Naive thymus-derived CD4-positive, alpha-beta T cell (primary cell): ENCODE measurements at regions not wholly inside any gene's neighbourhood (a gene's known extent, or its start where the extent isn't known, plus 50 kb on each side); places are given as distances from the start of the nearest gene placed in this dataset.

Experiments
- ATAC-seq: fragments of 150-1000 bp; cut with Tn5 transposase; 2 replicates; pipeline ENCODE4 v1.10.0; 2021; ENCODE audit warnings: mild to moderate bottlenecking, moderate library complexity
- CTCF ChIA-PET: fragments of 350-600 bp; sonication (Branson Sonifier 250); formaldehyde crosslinking; loops from one replicate; lab custom pipeline; 2021; ENCODE audit warnings: antibody characterized with exemption; lab: Charles Lee
- POLR2A ChIA-PET: fragments of 350-600 bp; sonication (Branson Sonifier 250); formaldehyde crosslinking; loops from one replicate; lab custom pipeline; 2021; ENCODE audit warnings: antibody characterized with exemption, inconsistent platforms; lab: Charles Lee
- DNase-seq, 9 donors: peaks; one replicate each; pipeline versions ENCODE4 v3.0.0 to v3.0.0-alpha.2; 2020 to 2022; ENCODE audit warnings: mixed read lengths in 1 of 9
- H3K27ac ChIP-seq: one replicate; pipeline ENCODE4 v1.7.0; 2013; ENCODE audit warnings: mild to moderate bottlenecking, low read depth, low read length, moderate library complexity
- H3K27me3 ChIP-seq, 2 donors: one replicate each; pipeline ENCODE4 v1.7.0; 2013; ENCODE audit warnings: low read length in 2 of 2, mild to moderate bottlenecking in 2 of 2, moderate library complexity in 2 of 2; ENCODE audit not compliant: control insufficient read depth in 2 of 2, insufficient read depth in 2 of 2
- H3K36me3 ChIP-seq, 3 experiments: 1 replicate in 2 of 3; 2 replicates in 1 of 3; pipeline ENCODE4 v1.7.0; 2013; ENCODE audit warnings: low read length in 3 of 3, mild to moderate bottlenecking in 3 of 3, moderate library complexity in 1 of 3; ENCODE audit not compliant: insufficient read depth in 3 of 3, control insufficient read depth in 2 of 3
- H3K4me1 ChIP-seq, 2 donors: one replicate each; pipeline ENCODE4 v1.7.0; 2013; ENCODE audit warnings: low read length in 2 of 2, mild to moderate bottlenecking in 2 of 2, moderate library complexity in 1 of 2; ENCODE audit not compliant: control insufficient read depth in 2 of 2, insufficient read depth in 2 of 2
- H3K4me3 ChIP-seq: 2 replicates; pipeline ENCODE4 v1.7.0; 2013; ENCODE audit warnings: mild to moderate bottlenecking, low read length
- H3K9me3 ChIP-seq, 3 experiments: 1 replicate in 2 of 3; 2 replicates in 1 of 3; pipeline ENCODE4 v1.7.0; 2013; ENCODE audit warnings: low read length in 3 of 3; ENCODE audit not compliant: control insufficient read depth in 2 of 3
- H3K27ac Mint-ChIP-seq, 9 donors: one replicate each; pipeline ENCODE4 v1.8.0; 2020 to 2022; ENCODE audit warnings: mixed read lengths in 9 of 9, mild to moderate bottlenecking in 8 of 9, moderate library complexity in 5 of 9, inconsistent platforms in 2 of 9
- H3K27me3 Mint-ChIP-seq, 5 donors: one replicate each; pipeline ENCODE4 v1.8.0; 2021 to 2022; ENCODE audit warnings: mixed read lengths in 5 of 5, mild to moderate bottlenecking in 1 of 5
- H3K36me3 Mint-ChIP-seq, 5 donors: one replicate each; pipeline ENCODE4 v1.8.0; 2020 to 2022; ENCODE audit warnings: mixed read lengths in 5 of 5, mild to moderate bottlenecking in 3 of 5, inconsistent platforms in 1 of 5
- H3K4me1 Mint-ChIP-seq, 7 donors: one replicate each; pipeline ENCODE4 v1.8.0; 2020 to 2022; ENCODE audit warnings: mixed read lengths in 7 of 7, mild to moderate bottlenecking in 3 of 7, inconsistent platforms in 1 of 7
- H3K4me3 Mint-ChIP-seq, 10 donors: one replicate each; pipeline ENCODE4 v1.8.0; 2020 to 2022; ENCODE audit warnings: mild to moderate bottlenecking in 10 of 10, mixed read lengths in 10 of 10, moderate library complexity in 6 of 10, inconsistent platforms in 2 of 10
- H3K9me3 Mint-ChIP-seq, 11 donors: one replicate each; pipeline ENCODE4 v1.8.0; 2020 to 2022; ENCODE audit warnings: mixed read lengths in 11 of 11, mild to moderate bottlenecking in 4 of 11, inconsistent platforms in 1 of 11, moderate library complexity in 1 of 11
- intact Hi-C, 2 donors: fragments of 100-400 bp; cut with micrococcal nuclease; formaldehyde crosslinking; loops; one replicate each; pipeline ENCODE4 v1.15.1; 2023

DNA sequence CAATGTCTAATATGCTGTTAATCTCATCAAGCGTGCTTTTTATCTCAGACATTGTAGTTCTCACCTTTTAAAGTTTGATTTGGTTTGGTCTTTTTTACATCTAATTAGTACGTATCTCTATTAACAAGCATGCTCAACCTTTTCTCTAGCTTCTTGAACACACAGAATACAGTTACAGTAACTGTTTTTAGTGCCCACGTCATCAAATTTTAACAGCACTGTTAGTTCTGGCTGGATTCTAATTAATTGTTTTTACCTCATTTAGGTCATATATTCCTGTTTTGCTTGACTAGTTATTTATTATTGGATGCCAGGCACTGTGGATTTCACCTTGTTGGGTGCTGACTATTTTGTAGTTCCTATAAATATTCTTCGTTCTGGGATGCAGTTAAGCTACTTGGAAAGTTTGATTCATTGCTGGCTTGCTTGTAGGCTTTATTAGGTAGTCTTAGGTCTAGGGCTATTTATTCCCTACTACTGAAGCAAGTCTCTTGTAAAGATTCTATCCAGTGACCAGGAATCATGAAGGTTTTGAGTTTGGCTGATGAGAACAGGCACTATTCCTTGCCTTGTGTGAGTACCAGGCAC, 263.0 kb downstream of the ETAA1 start:
- H3K36me3 ChIP-seq = no peaks in the 10 kb centered on the region
- CTCF ChIA-PET = no interaction called here
- Mint-ChIP-seq H3K36me3 (no peaks in the 10 kb centered on the region), H3K27ac (no peak overlapping the region), H3K9me3 (peaks cover 0 to 4% (median 0%) of the 10 kb centered on the region in 11 donors), H3K4me3 (no peak overlapping the region), H3K27me3 (peaks cover 0 to 9% (median 0%) of the 10 kb centered on the region in 5 donors), H3K4me1 (no peaks in the 10 kb centered on the region)
- intact Hi-C loops = no loop called here
- no peaks in the 10 kb centered on the region for H3K4me1 ChIP-seq
- no peaks in the 10 kb centered on the region for H3K27me3 ChIP-seq
- no peaks in the 10 kb centered on the region for H3K9me3 ChIP-seq
- ATAC-seq = no peak
- POLR2A ChIA-PET = no interaction called here
- H3K4me3 ChIP-seq = no peak overlapping the region
- H3K27ac ChIP-seq = no peak overlapping the region
- no peak for DNase-seq

DNA sequence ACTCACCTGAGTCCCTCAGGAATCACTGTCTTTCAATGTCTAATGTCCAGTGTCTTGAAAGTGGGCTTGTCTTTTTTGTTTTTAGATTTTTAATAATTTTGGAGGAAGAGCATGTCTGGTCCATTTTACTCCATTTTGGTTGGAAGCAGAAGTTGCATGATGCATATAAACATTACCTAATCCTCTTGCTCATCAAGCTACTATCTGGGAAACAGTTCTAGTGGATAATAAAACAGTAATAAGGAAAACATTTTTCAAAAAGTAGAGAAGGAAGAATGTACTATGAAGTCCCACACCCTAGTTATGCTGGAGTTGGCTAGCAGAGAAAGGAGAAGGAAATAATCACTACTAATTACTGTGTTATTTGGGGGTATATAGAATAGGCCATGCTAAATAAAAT, 263.7 kb downstream of the ETAA1 start:
- intact Hi-C loops = no loop called here
- ChIA-PET POLR2A (no interaction called here), CTCF (no interaction called here)
- DNase-seq = no peak
- H3K4me3 Mint-ChIP-seq = no peak overlapping the region
- Histone ChIP-seq H3K36me3 (no peaks in the 10 kb centered on the region), H3K27ac (no peak overlapping the region), H3K27me3 (no peaks in the 10 kb centered on the region), H3K9me3 (no peaks in the 10 kb centered on the region), H3K4me3 (no peak overlapping the region), H3K4me1 (no peaks in the 10 kb centered on the region)
- H3K36me3 Mint-ChIP-seq = no peaks in the 10 kb centered on the region
- peaks cover 0 to 11% (median 0%) of the 10 kb centered on the region in 5 donors for H3K27me3 Mint-ChIP-seq
- no peaks in the 10 kb centered on the region for H3K4me1 Mint-ChIP-seq
- peaks cover 0 to 3% (median 0%) of the 10 kb centered on the region in 11 donors for H3K9me3 Mint-ChIP-seq
- H3K27ac Mint-ChIP-seq = no peak overlapping the region
- ATAC-seq = no peak

DNA sequence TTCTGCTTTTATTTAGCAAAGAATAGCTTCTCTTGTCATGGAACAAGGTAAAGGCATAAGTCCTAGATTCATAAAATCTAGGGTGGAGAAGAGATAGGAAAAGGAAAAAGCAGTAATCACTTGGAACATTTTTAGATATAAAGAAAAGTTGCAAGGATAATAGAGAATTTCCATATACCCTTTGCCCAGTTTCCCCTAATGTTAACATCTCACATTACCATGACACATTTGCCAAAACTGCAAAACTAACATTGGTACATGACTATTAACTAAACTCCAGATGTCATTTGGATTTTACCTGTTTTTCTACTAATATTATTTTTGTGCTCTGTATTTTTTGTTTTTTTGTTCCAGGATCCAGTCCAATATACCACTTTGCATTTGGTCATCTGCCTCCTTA, 265.1 kb downstream of the ETAA1 start:
- no peak for ATAC-seq
- intact Hi-C loops = no loop called here
- Mint-ChIP-seq H3K4me1 (no peaks in the 10 kb centered on the region), H3K27me3 (peaks cover 0 to 16% (median 3%) of the 10 kb centered on the region in 5 donors), H3K4me3 (no peak overlapping the region), H3K9me3 (peaks cover 0 to 3% (median 0%) of the 10 kb centered on the region in 11 donors), H3K27ac (no peak overlapping the region), H3K36me3 (no peaks in the 10 kb centered on the region)
- no peak overlapping the region for H3K27ac ChIP-seq
- DNase-seq = no peak
- H3K27me3 ChIP-seq = no peaks in the 10 kb centered on the region
- H3K36me3 ChIP-seq = no peaks in the 10 kb centered on the region
- POLR2A ChIA-PET = no interaction called here
- no peaks in the 10 kb centered on the region for H3K4me1 ChIP-seq
- CTCF ChIA-PET = no interaction called here
- H3K9me3 ChIP-seq = no peaks in the 10 kb centered on the region
- no peak overlapping the region for H3K4me3 ChIP-seq

DNA sequence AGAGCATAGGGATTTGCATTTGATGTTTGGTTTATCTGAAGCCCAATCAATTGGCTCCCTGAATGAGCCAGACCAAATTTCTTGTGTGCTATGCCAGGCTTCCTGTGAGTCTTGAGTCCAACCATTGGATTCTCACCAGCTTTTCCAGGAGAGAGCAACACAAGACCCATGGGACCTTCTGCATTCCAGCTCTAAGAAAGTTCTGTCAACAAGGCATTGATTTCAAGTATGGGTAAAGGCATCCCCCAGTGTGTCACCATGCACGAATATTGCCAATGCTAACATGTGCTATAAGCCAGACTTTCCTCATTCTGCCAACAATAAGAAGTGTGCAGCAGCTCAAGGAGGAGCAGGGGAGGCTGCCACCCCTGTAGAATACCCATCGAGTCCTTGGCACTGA, 266.6 kb downstream of the ETAA1 start:
- ChIA-PET POLR2A (no interaction called here), CTCF (no interaction called here)
- Mint-ChIP-seq H3K4me1 (no peaks in the 10 kb centered on the region), H3K27ac (no peak overlapping the region), H3K4me3 (no peak overlapping the region), H3K36me3 (no peaks in the 10 kb centered on the region), H3K9me3 (peaks cover 0 to 3% (median 0%) of the 10 kb centered on the region in 11 donors), H3K27me3 (peaks cover 0 to 16% (median 3%) of the 10 kb centered on the region in 5 donors)
- Histone ChIP-seq H3K36me3 (no peaks in the 10 kb centered on the region), H3K4me3 (no peak overlapping the region), H3K4me1 (no peaks in the 10 kb centered on the region), H3K27me3 (no peaks in the 10 kb centered on the region), H3K9me3 (no peaks in the 10 kb centered on the region), H3K27ac (no peak overlapping the region)
- DNase-seq (no peak), ATAC-seq (no peak)
- intact Hi-C loops = no loop called here

DNA sequence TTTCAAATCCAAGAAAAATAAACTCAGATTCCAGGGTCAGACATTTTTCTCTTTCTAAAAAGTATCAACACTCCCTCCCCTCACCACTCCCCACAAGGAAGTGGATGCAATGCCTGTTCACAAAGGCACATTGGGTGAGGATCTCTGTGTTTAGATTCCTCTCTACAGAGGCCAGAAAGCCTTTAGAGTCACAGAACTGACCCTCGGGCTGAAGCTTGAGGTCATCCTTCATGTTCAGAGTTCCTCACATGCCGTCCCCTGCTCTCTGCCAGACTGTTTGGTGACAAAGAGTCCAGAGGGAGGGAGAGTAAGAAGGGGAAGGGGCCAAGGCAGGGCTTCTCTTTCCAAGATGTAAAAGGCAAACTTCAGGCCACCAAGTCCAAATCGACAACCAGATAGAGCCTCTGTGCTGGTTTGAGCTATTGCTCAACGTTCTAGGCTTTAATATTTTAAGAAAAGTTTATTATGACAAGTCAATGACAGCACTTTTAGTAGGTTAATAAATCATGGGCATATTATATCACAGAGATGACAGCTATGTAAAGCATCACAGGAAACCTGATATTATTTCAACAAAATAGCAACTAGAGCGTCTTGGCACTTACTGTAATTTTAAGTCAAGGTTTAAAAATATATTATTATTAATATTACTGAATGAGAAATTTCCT, 269.4 kb downstream of the ETAA1 start:
- no peaks in the 10 kb centered on the region for H3K4me1 Mint-ChIP-seq
- intact Hi-C loops = no loop called here
- POLR2A ChIA-PET = interaction anchor here (0.7 kb wide), 1 partner anchor 1297 kb away, joined by 3 read pairs; no protein-coding TSS in a partner anchor

DNA sequence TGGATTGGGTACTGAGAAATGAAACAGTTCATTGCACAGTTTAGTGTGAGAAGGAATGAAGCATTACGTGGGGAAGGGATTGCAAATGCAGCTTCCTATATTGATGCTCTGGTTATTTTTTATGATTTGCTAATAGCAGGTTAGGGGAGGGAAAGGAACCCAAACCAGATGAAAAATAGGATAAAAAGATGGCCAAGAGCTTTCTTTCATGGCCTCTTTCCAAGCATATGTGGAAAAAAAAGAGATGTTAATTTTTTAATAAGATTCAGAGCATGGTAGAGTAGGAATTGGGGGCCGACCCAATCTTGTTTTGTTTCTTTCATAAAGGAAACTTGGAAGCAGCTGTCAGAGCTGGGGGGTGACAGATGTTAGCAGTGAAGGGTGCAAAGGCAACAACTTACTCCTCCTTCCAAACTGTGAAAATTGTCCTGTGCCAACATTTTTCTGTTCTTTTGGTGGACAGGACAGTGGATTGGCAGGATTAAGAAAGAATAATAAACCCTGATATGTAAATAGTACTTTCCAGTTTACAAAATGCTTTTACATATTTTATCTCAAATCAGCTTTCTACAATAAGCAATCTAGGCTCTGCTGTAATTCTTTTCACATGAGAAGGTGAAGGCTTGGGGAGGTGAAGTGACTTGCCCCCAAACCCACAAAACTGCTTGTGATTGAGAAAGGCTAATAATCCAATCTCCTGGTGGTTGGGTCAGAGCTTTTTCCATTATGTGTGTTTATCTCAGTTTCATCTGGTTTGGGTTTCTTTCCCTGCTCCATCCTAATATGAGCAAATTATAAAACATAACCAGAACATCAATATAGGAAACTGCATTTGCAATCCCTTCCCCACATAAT, 270.1 kb downstream of the ETAA1 start:
- Mint-ChIP-seq H3K4me3 (no peak overlapping the region), H3K36me3 (no peaks in the 10 kb centered on the region), H3K4me1 (no peaks in the 10 kb centered on the region), H3K9me3 (peaks cover 0 to 3% (median 0%) of the 10 kb centered on the region in 11 donors), H3K27me3 (peaks cover 0 to 12% (median 3%) of the 10 kb centered on the region in 5 donors), H3K27ac (no peak overlapping the region)
- H3K36me3 ChIP-seq = no peaks in the 10 kb centered on the region
- ATAC-seq (no peak), DNase-seq (no peak)
- H3K27ac ChIP-seq = no peak overlapping the region
- H3K4me1 ChIP-seq = no peaks in the 10 kb centered on the region
- ChIA-PET CTCF (no interaction called here), POLR2A (interaction anchor here (0.7 kb wide), 1 partner anchor 1298 kb away, joined by 3 read pairs; no protein-coding TSS in a partner anchor)
- H3K9me3 ChIP-seq = no peaks in the 10 kb centered on the region
- intact Hi-C loops = no loop called here
- H3K27me3 ChIP-seq = no peaks in the 10 kb centered on the region
- H3K4me3 ChIP-seq = no peak overlapping the region

More for the DNA sequence above, 269.4 kb downstream of the ETAA1 start:
- CTCF ChIA-PET = no interaction called here
- H3K9me3 ChIP-seq = no peaks in the 10 kb centered on the region
- peaks cover 0 to 12% (median 3%) of the 10 kb centered on the region in 5 donors for H3K27me3 Mint-ChIP-seq
- no peak for DNase-seq
- no peak overlapping the region for H3K27ac Mint-ChIP-seq
- H3K27ac ChIP-seq = no peak overlapping the region
- no peaks in the 10 kb centered on the region for H3K36me3 Mint-ChIP-seq
- H3K27me3 ChIP-seq = no peaks in the 10 kb centered on the region
- peaks cover 0 to 3% (median 0%) of the 10 kb centered on the region in 11 donors for H3K9me3 Mint-ChIP-seq
- no peaks in the 10 kb centered on the region for H3K36me3 ChIP-seq
- ATAC-seq = no peak
- H3K4me3 ChIP-seq = no peak overlapping the region
- no peak overlapping the region for H3K4me3 Mint-ChIP-seq
- no peaks in the 10 kb centered on the region for H3K4me1 ChIP-seq
